SHP77 (cell line): ENCODE measurements at regions not wholly inside any gene's neighbourhood (a gene's known extent, or its start where the extent isn't known, plus 50 kb on each side); places are given as distances from the start of the nearest gene placed in this dataset.
A peak's percentile ranks its signal among the peaks of the same experiment; 100 is the strongest.
"Not testable (repeated sequence)": the region's sequence is repeated elsewhere in the genome, so short reads cannot be mapped to it uniquely, and the experiment has no call there.

ENCODE experiments used
- DNase-seq, 2 experiments: peaks; one replicate each; lab custom pipeline; 2025; lab: John Stamatoyannopoulos, UW

DNA sequence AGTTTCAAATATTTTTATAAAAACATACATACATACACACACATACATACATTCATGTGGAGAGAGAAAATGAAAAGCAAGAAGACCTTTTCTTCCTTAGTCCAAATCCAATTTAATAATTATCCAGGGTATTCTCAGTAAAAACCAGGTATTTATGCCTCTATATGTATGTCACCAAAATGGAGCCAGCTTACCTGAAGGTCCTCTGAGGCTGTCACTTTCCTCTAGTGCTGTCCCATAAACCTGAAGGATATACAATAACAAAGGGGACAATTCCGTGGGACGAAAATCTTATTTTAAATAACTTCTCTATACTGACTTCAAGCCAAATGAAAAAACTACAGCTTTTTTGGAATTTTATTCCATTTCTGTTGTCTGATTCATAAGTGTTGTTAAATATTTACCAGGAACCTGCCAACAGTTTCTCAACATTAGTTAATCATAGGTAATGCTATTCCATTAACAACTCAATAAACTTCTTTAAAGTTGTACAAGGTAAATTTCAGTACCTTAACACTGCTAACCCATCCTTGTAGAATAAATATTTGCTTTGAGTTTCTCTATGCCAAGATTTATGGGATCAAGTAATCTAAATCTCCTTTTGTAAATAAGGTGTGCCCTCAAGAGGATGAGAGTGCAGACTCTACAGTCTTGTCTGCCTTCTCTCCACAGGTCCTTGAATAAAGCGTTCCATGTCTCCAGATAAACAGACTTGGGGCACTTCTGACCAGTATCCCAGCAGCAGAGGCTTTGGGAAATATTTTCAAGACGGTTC is 260.3 kb downstream of the AHR start:
- DNase-seq, result peak in 1 of 2 experiments; percentile 22

DNA sequence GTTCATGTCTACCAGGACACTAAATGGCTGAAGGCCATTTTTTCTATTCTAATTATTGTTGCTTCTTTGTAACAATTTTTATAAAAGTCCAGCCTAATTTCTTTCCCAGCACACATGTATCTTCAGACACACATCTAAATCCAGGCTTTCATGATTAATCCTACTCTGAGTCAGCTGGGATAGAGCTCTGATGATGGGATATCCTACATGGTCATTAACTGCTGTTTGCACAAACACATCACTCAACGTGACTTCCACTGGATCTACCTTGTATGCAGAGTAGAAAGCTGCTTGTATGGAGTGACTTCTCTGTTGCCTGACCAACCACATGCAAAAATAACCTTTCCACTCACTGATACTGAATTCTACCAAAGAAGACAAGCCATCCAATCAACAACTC is 260.9 kb downstream of the AHR start:
- peak; percentile 50 to 62 for DNase-seq

DNA sequence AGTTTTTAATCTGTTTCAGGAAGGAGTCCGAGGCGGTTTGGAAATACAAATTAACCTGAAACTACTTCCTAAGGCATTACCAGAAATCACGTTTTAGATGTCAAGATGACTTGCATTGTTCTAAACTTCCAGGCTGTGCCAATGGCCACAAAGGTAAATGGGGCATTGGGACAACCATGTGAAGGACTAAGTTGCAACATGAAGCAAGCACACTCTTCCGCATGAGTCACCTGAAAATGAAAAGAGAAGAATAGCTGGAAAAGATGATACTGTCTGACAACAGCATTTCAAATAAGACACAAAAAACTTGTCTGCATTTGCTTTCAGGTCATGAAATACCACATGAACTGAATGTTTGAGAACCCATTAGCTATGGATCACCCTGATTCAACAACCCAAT is 262.1 kb downstream of the AHR start:
- DNase-seq, result no peak

DNA sequence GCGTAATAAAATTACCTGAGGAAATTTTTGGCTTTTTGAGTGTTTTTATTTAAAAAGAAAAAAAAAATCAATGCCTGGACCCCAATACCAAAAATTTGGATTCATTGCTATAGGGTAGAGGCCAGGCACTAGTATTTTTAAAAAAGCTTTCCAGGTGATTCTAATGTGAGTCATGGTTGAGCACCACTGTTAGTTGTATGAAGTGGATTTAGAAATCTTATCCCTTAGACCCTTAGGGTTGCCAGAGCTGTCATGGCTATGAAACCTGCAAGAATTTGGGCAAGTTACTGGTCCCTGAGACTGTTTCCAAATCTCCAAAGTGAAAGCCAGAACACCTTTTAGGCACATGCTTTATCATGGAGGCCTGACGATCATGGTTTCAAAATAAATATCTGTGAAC is 262.5 kb downstream of the AHR start:
- DNase-seq, result no peak

DNA sequence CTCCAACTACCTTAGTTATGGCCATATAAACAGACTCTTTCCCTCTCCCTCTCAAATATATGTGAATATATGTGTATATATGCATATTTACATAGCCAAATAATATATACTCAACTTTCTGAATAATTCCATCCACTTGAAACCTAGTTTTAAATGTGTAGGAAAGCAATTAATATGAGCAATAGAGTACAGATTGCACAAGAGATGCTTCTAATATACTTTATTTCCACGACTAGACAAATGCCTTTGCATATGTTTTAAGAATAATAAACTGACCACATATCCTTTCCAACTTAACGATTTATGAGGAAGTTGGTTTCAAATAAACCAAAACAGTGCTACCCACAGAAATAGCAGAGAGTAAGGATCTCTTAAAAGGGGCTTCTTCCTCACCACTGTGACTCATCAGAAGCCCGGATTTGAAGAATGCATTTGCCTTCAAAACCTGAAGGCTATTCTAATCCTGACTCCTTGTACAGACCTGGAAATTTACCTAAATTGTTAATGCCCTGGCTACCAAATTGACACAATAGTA is 266.3 kb downstream of the AHR start:
- no peak for DNase-seq

DNA sequence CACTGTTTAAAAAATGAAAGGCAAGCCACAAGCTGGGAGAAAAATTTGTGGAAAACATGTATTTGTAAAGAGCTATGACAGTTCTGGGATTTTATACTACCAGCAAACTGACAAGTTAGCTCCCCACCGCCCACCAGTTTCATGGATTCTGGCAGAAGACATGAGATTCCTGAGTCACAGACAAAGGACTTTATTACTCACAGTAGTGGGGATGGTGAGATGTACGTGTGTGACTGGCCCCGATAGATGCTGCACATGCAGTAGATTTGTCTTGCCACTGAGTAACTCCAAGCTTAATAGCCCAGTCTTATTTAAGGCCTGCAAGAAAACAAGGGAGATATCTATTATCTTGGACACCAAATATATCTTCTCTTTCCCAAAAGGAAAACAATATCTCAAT is 281.7 kb downstream of the AHR start:
- no peak for DNase-seq

DNA sequence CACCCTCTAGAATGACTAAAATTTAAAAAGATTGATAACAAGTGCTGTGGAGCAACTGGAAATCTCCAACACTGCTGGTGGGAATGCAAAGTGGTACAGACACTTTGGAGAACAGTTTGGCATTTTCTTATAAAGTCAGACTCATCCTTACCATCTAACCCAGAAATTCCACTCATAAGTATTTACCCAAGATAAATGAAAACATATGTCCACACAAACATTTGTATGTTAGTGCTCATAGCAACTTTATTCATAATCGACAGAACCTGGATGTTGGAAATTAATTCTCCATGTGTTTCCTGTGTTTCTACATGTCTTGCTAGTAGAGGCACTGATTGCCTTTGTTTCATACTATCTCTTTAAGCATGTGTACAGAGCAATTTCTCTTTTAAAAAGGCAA is 282.4 kb downstream of the AHR start:
- no peak for DNase-seq

DNA sequence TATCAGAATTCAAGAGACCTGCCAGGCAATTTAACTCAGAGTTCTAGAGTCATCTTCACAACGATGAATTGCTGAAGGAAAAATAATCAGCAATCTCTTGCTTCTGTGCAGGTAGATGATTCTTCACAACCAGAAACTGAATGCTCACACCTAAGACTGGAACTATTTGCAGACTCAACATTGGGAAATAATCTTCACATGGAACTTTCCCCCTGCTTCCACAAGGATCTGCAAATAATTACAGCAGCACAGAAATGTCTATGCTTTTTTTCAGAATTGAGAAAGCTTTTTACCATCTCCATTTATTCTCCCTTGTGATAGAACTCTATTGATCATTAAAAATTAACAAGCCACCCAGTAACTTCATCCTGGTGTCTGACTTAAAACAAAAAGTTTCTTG is 282.8 kb downstream of the AHR start:
- no peak for DNase-seq

DNA sequence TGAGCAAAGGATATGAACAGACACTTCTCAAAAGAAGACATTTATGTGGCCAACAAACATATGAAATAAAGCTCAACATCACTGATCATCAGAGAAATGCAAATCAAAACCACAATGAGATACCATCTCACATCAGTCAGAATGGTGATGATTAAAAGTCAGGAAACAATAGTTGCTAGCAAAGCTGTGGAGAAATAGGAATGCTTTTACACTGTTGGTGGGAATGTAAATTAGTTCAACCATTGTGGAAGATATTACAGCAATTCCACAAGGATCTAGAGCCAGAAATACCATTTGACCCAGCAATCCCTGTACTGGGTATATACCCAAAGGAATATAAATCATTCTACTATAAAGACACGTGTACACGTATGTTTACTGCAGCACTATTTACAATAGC is 284.2 kb downstream of the AHR start:
- not testable (repeated sequence) for DNase-seq

DNA sequence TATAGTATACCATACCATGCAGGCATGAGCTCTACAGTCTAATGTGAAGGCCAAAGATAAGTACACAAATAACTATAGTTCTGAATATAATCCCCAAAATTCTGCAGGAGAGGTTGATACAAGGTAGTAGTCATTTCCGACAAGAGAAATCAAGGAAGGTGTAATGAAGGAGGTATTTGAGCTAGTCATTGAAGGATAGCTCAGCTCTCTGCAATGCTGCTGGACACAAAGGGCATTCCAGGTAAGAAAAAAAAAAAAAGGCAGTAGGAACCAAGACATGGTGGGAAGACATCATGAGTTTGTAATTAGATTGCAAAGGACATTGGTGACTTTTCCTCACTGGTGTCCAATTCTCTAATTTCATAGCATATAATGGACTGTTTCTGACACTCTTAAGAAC is 285.3 kb downstream of the AHR start:
- no peak for DNase-seq

DNA sequence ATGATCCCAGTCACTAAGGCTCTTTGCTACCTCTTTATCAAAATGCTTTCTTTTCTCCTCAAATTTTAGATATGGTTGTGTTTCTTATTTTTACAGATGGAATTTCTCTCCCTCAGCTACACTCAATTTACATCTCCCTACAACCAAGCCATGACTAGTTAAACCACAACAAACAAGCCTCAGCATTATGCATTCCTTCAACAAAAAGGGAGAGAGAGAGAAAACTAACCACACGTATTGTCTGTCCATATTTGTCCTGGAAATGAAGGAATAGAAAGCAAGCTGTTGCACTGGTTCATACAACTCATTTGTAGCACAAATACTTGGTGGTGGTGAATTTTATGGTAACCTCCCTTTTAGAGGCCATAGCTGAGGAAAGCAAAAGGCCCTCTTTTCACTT is 286.4 kb downstream of the AHR start:
- no peak for DNase-seq

DNA sequence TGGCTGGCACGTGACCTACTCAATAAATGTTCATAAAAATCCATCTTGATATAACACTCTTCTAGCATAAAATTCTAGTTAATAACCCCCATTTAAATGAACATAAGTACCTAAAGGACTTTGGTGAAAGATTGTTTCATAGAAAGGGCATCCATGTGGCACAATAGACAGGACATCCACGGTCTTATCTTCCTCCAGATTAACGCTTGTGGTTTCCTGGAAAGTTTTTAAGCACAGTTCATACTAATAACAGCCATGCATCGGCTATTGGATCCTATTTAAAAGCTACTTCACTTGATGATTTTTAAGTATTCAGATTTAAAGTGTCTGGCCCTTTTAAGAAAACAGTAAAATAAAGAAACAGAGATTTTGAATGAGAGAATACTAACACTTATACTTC is 288.3 kb downstream of the AHR start:
- DNase-seq, result no peak

DNA sequence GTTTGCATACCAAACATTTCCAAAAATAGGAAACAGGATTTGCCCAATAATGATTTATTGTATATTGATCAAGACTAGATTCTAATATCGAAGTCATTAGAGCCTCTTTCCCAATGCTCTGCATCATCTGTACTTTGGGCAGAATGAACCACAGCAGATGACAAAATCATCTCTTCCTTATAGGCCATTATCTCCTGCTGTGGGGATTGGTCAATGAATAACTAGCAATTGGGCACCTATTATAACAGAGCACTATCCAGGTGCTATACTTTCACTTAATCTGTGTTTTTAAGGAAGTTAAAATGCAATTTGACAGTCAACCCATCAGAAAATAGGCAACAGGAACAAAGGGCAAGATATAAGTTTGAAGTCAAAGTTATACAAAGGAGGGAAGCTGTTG is 290.3 kb downstream of the AHR start:
- DNase-seq, result no peak

DNA sequence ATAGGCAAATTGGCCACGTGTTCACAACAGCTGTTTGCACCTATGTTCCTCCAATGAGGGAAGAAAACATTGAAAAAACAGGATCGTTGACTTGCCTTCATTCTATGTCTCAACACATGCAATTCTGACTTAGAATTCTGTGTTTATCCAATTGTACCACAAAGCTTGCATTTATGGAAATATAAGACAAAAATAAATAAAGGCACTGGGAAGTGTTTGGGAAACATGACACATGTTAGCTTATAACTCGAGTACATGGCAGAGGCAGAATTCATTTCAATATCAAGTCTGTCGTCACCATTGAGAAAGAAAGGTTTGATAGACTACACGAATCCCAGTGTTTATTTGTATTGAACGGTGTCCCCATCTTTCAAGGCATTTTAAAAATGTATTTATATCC is 291.2 kb downstream of the AHR start:
- no peak for DNase-seq

DNA sequence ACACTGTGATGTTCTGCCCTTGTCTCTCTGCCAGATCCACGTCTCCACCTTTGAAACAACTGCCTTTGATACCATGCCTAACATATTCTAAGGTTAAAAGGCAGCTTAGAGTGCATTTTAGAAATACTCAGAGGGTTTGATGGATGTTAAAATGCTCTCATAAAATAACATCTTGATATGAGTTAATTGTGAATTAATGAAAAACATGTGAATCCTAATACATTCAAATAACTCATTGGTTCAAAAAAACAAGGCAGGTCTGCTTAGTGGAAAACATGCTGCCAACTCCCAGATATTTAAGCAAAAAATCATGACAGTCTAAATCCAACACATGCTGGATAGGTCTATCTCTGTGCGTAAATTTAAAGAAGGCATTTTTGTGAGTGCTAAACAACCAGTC is 291.8 kb downstream of the AHR start:
- no peak for DNase-seq

DNA sequence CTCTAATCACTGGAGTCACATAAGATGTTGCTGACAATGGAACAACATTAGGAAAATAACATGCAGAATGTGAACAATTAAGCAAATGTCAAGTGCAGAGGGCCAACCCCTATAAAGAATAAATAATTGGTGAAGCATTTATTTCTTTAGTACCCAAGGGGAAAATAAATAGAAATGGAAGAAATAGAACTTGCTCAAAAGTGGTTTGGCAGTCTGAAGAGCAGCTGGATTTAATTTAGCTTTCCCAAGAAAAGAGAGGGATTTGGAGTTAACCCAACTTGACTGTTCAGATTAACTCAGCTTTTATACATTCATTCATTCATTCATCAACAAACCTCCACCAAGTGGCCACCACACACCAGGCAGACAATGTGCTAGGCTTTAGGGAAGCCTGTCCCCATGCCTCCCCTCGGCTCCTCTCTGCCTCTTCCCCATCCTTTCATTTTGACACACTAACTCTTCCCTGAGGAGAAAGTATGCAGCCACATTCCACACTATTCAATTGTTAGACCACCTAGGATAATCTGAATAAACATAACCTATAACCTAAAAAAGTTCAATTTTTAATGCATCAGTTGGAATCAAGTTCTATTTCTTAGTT is 295.5 kb downstream of the AHR start:
- DNase-seq, result no peak

DNA sequence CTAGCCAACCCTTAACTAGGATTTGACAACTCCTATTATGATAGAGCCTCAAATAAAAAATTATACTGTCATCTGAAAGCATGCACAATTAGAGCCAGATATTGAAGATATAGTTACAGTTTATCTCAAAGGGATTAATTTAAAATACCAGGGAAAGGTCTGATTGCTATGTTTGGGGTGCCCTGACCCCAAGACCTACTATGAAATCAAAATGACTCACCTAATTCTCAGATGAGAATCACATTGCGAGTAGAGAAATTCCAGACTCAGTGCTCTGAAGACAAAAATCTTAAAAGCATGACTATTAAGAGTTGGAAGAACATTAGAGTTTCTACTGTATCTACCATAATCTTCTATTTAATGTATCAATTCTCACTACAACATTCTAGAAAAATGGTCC is 297.1 kb downstream of the AHR start:
- DNase-seq, result no peak

DNA sequence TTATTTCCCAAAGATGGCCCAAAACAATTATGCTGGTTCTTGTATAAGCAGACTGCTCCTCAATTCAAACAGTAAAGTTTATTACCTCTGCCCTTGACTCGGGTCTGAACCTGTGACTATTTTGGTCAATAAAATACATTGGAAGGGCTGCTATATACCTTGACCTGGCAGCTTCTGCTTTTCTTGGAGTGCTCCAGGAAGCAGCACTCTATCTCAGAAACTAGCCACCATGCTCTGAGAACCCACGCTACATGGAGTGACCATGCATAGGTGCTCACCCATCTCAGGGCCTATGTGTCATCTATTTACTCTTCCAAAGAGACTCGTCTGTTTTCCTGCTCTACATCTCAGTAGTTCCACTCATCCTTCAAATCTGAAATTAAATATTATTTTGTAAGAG is 299.9 kb downstream of the AHR start:
- DNase-seq, result no peak

DNA sequence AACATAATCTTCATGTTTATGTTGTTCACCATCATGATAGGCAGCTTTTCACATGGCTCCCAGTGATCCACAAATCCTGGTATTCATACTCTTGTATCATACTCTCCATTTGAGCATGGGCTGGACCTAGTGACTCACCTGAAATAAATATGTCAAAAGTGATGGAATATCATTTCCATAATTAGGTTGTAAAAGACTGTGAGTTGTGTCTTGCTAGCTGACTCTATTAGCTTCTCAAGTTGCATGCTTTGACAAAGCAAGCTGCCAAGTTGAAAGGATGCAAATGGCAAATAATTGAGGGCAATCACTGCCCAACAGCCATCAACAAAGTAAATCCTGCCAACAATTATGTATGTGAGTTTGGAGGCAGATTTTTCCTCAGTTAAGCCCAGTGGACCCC is 300.4 kb downstream of the AHR start:
- peak; percentile 25 to 27 for DNase-seq

DNA sequence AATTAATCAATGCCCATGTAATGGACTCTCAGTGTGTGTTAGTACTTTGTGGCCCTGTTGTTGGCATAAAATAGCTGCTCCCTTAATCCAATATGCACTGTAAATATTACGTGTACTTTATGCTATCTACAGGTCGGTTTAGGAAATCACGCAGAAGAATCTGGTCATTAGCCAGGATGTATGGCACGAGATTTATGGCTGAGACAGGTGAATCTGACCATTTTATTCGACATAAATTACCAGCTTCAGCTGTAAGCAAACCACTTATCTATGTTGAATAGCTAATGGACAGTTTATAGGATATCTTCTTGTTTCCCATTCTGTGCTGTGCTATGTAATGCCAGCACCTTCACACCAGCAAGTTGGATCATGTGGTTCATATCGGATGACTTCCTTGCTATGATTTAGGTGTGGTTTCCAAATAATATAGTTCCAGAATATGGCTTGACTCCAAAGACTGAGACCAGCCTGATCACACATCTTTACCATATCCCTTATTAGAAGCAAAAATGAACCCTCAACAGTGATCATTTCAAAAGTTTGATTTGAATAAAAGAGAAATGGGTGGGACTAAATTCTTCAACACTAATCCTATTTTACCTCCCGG is 301.4 kb downstream of the AHR start:
- peak; percentile 41 to 60 for DNase-seq

DNA sequence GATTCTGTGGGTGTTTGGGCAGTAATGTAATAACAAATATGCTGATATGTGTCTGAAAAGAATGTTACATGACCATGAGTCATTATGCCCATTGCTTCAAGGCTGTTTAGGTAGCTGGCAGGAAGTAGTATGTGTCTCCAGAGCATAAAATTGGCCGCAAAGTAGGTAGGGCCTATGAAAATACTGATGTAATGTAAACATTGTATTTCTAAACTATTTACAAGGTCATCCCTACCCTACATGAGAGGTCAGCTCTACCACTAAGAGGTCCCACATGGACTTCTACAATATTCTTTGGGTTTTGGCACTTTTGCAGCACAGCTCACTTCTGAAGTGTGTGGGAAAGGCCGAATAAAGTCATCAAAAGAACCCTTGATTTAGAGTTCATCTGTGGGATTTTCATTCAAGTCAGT is 301.9 kb downstream of the AHR start:
- peak; percentile 21 to 25 for DNase-seq

DNA sequence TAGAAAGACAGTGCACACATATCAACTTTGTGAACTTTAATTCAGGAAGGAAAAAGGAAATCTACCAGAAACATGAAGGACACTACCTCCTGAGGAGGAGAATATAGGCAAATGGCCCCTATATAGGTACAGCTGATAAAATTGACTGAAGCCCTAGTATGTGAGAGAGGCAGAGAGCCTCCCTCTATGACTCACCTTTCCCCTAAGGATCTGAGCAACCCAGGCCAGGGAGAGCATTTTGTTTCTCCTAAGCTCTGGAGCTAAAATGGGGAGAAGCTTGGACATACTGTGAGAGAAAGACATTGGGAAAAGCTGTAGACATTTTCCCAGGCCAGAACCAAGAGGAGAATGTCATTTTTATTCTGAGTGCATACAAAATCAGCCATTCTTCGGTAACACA is 303.5 kb downstream of the AHR start:
- no peak for DNase-seq

DNA sequence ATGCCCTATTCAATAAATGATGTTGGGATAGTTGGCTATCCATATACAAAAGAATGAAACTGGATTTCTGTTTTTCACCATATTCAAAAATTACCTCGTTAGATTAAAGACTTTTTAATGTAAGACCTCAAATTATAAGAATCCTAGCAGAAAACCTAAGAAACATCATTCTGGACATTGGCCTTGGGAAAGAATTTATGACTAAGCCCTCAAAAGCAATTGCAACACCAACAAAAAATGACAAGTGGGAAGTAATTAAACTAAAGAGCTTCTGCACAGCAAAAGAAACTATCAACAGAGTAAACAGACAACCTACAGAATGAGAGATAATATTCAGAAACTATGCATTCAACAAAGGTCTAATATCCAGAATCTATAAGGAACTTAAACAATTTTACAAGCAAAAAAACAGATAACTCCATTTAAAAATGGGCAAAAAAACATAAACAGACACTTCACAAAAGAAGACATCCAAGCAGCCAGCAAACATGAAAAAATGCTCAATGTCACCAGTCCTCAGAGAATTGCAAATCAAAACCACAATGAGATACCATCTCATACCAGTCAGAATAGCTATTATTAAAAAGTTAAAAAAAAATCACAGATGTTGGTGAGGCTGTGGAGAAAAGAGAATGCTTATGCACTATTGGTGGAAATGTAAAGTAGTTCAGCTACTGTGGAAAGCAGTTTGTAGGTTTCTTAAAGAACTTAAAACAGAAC is 309.8 kb downstream of the AHR start:
- no peak for DNase-seq
